HUDEP-2 (cell line): ENCODE measurements at regions not wholly inside any gene's neighbourhood (a gene's known extent, or its start where the extent isn't known, plus 50 kb on each side); places are given as distances from the start of the nearest gene placed in this dataset.

Experiments used
- DNase-seq, 76 experiments: peaks; one replicate each; lab custom pipeline; 2025; ENCODE audit not compliant: unreplicated experiment in 76 of 76; lab: John Stamatoyannopoulos, UW

DNA sequence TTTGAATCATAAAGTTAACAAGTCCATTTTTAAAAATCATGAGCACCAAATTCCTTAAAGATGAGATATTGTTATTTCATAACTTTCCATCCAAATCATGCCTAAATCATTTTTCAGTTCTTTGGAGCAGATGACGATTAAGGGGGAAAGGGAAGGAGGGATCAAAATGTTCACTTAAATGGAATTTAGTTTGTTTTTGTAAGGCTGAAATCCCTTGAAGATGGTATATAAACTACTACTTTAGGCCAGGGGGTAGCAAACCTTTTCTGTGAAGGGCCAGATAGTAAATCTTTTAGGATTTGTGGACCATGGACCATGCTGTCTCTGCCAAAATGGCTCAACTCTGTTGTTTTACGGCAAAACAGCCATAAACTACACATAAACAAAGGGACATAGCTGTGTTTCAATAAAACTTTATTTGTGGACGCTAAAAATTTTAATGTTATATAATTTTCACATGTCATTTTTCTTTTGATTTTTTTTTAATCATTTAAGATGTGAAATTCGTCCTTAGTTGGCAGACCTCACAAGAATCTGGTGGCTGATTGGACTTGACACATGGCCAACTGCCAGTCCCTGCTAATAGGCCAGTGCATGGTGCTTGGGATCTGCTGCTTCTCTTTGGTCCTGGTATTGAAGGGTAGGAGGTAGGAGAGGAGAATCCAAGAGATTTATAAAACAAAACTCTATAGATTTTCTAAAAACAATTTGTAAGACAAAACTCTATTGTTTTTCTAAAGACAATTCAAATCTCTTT is 52.0 kb upstream of the RTN4 start:
- no peak for DNase-seq

DNA sequence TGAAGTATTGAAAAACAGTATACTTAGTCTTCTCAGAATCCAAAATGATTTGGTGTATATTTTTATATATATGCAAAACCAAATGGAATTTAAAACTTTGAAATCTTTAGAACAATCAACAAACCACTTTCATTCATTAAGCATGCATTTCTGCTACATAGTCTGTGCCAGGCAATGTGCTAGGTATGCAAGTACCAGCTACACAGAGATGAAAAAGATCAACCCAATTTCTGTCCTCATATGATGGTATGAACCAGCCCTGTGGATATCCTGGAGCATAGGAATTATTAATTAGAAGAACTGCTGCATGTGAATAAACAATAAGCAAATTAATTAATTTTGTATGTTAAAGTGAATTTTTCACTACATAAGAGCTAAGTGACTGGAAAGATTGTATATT is 51.2 kb upstream of the RTN4 start:
- no peak for DNase-seq

DNA sequence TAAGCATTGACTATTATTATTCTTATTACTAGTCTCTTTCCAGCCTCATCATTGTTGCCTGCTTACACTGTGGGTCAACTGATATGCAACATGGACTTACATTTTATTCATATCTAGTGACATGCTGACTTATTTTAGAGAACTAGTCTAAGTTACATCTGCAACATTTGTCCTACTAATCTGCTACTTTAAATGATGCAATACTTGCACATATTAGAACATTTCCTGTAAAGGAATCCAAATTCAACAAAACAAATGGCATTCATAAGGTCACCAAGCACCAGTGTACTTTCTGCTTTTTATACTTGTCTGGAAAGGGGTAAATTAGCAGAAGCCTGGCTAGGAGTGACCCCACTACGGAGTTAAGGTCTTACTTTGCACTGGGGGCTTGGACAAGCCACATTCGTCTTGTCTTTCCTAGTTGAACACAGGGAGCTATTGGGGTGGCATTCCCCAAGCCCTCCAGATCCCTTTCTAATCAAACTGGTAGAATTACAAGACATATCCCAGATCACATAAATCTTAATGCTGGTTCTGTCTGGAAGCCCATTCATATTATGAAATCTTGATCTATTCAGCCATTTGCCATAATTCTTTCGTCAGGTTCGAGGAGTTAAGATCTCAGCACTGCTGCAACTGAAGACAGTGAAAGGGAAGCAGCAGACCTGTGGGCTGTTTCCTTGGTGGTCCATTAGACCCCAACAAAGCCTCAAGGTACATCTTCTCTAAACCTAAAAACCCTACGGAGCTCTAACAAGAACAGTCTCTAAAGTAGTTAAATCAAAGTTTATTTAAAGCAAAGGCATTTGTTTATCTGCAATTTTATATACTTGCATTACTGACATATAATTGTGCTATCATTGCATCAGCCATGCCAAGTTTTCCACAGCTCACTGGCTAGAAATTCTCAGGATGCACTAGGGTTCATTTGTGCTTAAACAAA is 49.9 kb upstream of the RTN4 start:
- no peak for DNase-seq
